CD4-positive, alpha-beta T cell (primary cell): ENCODE measurements at regions not wholly inside any gene's neighbourhood (a gene's known extent, or its start where the extent isn't known, plus 50 kb on each side); places are given as distances from the start of the nearest gene placed in this dataset.

Experiments
- ATAC-seq: fragments of 200-7000 bp; cut with Tn5 transposase; one replicate; pipeline ENCODE4 v1.10.0; 2022; ENCODE audit warnings: mild to moderate bottlenecking; ENCODE audit not compliant: poor library complexity
- CTCF ChIA-PET: fragments of 350-600 bp; sonication (Branson Sonifier 250); formaldehyde crosslinking; loops from one replicate; lab custom pipeline; 2021; ENCODE audit warnings: antibody characterized with exemption, inconsistent platforms; lab: Charles Lee
- POLR2A ChIA-PET: fragments of 350-600 bp; sonication (Branson Sonifier 250); formaldehyde crosslinking; loops from one replicate; lab custom pipeline; 2021; ENCODE audit warnings: antibody characterized with exemption, inconsistent platforms; lab: Charles Lee
- DNase-seq, 14 experiments: peaks; one replicate each; pipeline ENCODE4 v3.0.0-alpha.2; 2013 to 2020; ENCODE audit warnings: mixed read lengths in 2 of 14
- H3K27ac ChIP-seq, 2 donors: one replicate each; pipeline versions ENCODE4 v1.5.1 to v1.7.0; 2013; ENCODE audit warnings: low read length in 2 of 2, low read depth in 1 of 2, mild to moderate bottlenecking in 1 of 2
- H3K27me3 ChIP-seq, 2 experiments: 1 replicate in 1 of 2; 2 replicates in 1 of 2; pipeline versions ENCODE4 v1.6.1 to v1.7.0; 2013; ENCODE audit warnings: low read length in 2 of 2, control low read depth in 1 of 2, mild to moderate bottlenecking in 1 of 2, moderate library complexity in 1 of 2; ENCODE audit not compliant: insufficient read depth in 2 of 2, control insufficient read depth in 1 of 2
- H3K36me3 ChIP-seq: one replicate; pipeline ENCODE4 v1.6.1; 2013; ENCODE audit warnings: low read length, control low read depth; ENCODE audit not compliant: insufficient read depth
- H3K4me1 ChIP-seq: one replicate; pipeline ENCODE4 v1.6.1; 2013; ENCODE audit warnings: low read length, control low read depth; ENCODE audit not compliant: insufficient read depth
- H3K4me3 ChIP-seq: one replicate; pipeline ENCODE4 v1.5.1; 2013; ENCODE audit warnings: mild to moderate bottlenecking, low read length, moderate library complexity
- H3K9me3 ChIP-seq, 2 experiments: 1 replicate in 1 of 2; 2 replicates in 1 of 2; pipeline versions ENCODE4 v1.6.1 to v1.7.0; 2013; ENCODE audit warnings: low read length in 2 of 2, mild to moderate bottlenecking in 2 of 2, control low read depth in 1 of 2, moderate library complexity in 1 of 2; ENCODE audit not compliant: control insufficient read depth in 1 of 2, insufficient read depth in 1 of 2
- H3K27ac Mint-ChIP-seq: one replicate; pipeline ENCODE4 v1.8.0; 2020; ENCODE audit warnings: mixed read lengths
- H3K27me3 Mint-ChIP-seq: one replicate; pipeline ENCODE4 v1.8.0; 2021; ENCODE audit warnings: mixed read lengths
- H3K36me3 Mint-ChIP-seq: one replicate; pipeline ENCODE4 v1.8.0; 2021; ENCODE audit warnings: low read depth, mixed read lengths
- H3K4me1 Mint-ChIP-seq: one replicate; pipeline ENCODE4 v1.8.0; 2021; ENCODE audit warnings: low read depth, mixed read lengths
- H3K4me3 Mint-ChIP-seq: one replicate; pipeline ENCODE4 v1.8.0; 2020; ENCODE audit warnings: mild to moderate bottlenecking, mixed read lengths
- H3K9me3 Mint-ChIP-seq: one replicate; pipeline ENCODE4 v1.8.0; 2020; ENCODE audit warnings: mixed read lengths
- CTCF ChIP-seq: fragments of 200-600 bp; IDR thresholded peaks from one replicate; pipeline ENCODE4 v1.8.0; 2022; ENCODE audit warnings: antibody characterized with exemption, mild to moderate bottlenecking
- intact Hi-C, 2 experiments: fragments of 100-400 bp; cut with DNase I in 1 of 2; cut with micrococcal nuclease in 1 of 2; formaldehyde crosslinking; loops; one replicate each; pipeline versions ENCODE4 v1.15.1 to v1.9.0; 2023 to 2025; cut with DNase I, micrococcal nuclease

GRCh38 chr10:113980408-113981087 is 63.1 kb upstream of the ADRB1 start:
- no peak for TF ChIP-seq CTCF
- Histone ChIP-seq H3K27ac (no peak overlapping the region), H3K4me1 (peaks cover 16% of the 10 kb centered on the region), H3K27me3 (no peaks in the 10 kb centered on the region), H3K36me3 (no peaks in the 10 kb centered on the region), H3K9me3 (peaks cover 0 to 4% of the 10 kb centered on the region in 2 experiments), H3K4me3 (no peak overlapping the region)
- H3K4me1 Mint-ChIP-seq, result peaks cover 15% of the 10 kb centered on the region
- POLR2A ChIA-PET, result interaction anchor here (0.8 kb wide), 1 partner anchor 123 kb away, joined by 3 read pairs; no protein-coding TSS in a partner anchor
- intact Hi-C loops, result no loop called here
- DNase-seq (no peak), ATAC-seq (no peak)
- no peak overlapping the region for H3K4me3 Mint-ChIP-seq
- H3K27ac Mint-ChIP-seq, result no peak overlapping the region
- CTCF ChIA-PET, result no interaction called here
- H3K9me3 Mint-ChIP-seq, result no peaks in the 10 kb centered on the region
- no peaks in the 10 kb centered on the region for H3K36me3 Mint-ChIP-seq
- H3K27me3 Mint-ChIP-seq, result peaks cover 7% of the 10 kb centered on the region

- intact Hi-C loops, result no loop called here
- ChIA-PET POLR2A (interaction anchor here (0.8 to 0.9 kb wide), 2 partner anchors 21 to 28 kb away, joined by 3 to 4 read pairs; no protein-coding TSS in a partner anchor), CTCF (no interaction called here)
- ATAC-seq (no peak), DNase-seq (no peak)
- Histone ChIP-seq H3K9me3 (peaks cover 0 to 4% of the 10 kb centered on the region in 2 experiments), H3K27me3 (no peaks in the 10 kb centered on the region), H3K4me3 (no peak overlapping the region), H3K27ac (no peak overlapping the region), H3K36me3 (no peaks in the 10 kb centered on the region), H3K4me1 (peaks cover 16% of the 10 kb centered on the region)
- Mint-ChIP-seq H3K36me3 (no peaks in the 10 kb centered on the region), H3K27me3 (peaks cover 2% of the 10 kb centered on the region), H3K4me3 (no peak overlapping the region), H3K9me3 (peaks cover 6% of the 10 kb centered on the region), H3K4me1 (peaks cover 15% of the 10 kb centered on the region), H3K27ac (no peak overlapping the region)
- no peak for TF ChIP-seq CTCF
Observed at GRCh38 chr10:113982296-113982695, 61.4 kb upstream of the ADRB1 start.

GRCh38 chr10:113982769-113983168 is 60.9 kb upstream of the ADRB1 start:
- Histone ChIP-seq H3K9me3 (peaks cover 0 to 4% of the 10 kb centered on the region in 2 experiments), H3K4me1 (peaks cover 16% of the 10 kb centered on the region), H3K27me3 (no peaks in the 10 kb centered on the region), H3K27ac (no peak overlapping the region), H3K4me3 (no peak overlapping the region), H3K36me3 (no peaks in the 10 kb centered on the region)
- ChIA-PET CTCF (no interaction called here), POLR2A (interaction anchor here (0.8 kb wide), 1 partner anchor 29 kb away, joined by 3 read pairs; no protein-coding TSS in a partner anchor)
- peaks cover 15% of the 10 kb centered on the region for H3K4me1 Mint-ChIP-seq
- H3K9me3 Mint-ChIP-seq, result peaks cover 8% of the 10 kb centered on the region
- ATAC-seq (no peak), DNase-seq (no peak)
- TF ChIP-seq CTCF, result no peak
- H3K36me3 Mint-ChIP-seq, result no peaks in the 10 kb centered on the region
- H3K4me3 Mint-ChIP-seq, result no peak overlapping the region
- H3K27me3 Mint-ChIP-seq, result no peaks in the 10 kb centered on the region
- no peak overlapping the region for H3K27ac Mint-ChIP-seq
- intact Hi-C loops, result no loop called here
